Muscle of back (tissue), 3 donors: ENCODE measurements at regions not wholly inside any gene's neighbourhood (a gene's known extent, or its start where the extent isn't known, plus 50 kb on each side); places are given as distances from the start of the nearest gene placed in this dataset.
A peak's percentile ranks its signal among the peaks of the same experiment; 100 is the strongest.
"Not testable (repeated sequence)": the region's sequence is repeated elsewhere in the genome, so short reads cannot be mapped to it uniquely, and the experiment has no call there.

ENCODE experiments used
- DNase-seq, 3 donors: peaks; one replicate each; pipeline versions ENCODE4 v3.0.0 to v3.0.0-alpha.2; 2013

DNA sequence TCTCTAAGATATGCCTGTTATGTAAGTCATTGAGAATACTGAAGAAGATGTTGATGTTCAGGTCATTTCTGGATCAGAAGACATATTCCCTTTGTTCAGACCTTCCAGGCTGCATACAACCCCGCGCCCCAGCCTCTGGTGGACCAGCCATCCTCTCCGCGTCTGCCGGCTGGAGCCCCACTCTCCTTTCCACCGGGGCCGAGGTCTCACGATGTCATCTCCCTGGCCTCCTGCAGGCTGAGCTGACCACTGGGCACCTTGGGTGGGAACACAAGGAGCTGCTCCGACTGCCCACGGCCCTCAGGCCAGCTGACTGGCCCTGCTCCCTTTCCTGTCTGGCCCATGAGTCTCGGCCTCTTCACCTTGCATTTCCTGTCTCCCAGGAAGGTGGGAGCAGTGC, 124.6 kb downstream of the SHANK2 start:
- no peak for DNase-seq

GRCh38 chr11:71126401-71126800, 126.0 kb downstream of the SHANK2 start:
- DNase-seq, result not testable (repeated sequence)

- DNase-seq, result no peak
Measured at GRCh38 chr11:71125150-71125549, 127.2 kb downstream of the SHANK2 start.

- no peak for DNase-seq
Measured at GRCh38 chr11:71124127-71124526, 128.2 kb downstream of the SHANK2 start.

DNA sequence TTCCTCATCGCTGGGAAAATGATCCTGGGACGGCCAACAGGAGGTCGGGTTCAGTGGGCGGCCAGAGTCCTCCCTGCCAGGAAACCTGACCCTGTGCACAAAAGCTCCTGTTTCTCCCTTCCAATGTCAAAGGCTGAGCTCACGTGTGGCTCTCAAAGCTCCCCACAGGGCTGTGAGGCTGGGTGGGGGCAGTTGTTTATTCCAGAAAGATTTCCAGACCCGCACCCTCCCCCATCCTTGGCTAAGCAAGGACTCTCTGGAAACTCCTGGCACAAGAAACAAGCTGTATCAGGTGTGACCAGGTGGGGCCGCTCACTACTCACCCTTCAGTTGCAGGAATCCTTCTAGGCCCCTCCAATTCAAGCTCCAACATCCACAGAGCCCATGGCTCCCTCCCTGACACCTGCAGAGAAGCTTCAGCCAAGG, 131.9 kb downstream of the SHANK2 start:
- peak in 1 of 3 donors; percentile 37 for DNase-seq

- peak in 1 of 3 donors; percentile 19 for DNase-seq
Measured at GRCh38 chr11:71119656-71120269, 132.6 kb downstream of the SHANK2 start.

DNA sequence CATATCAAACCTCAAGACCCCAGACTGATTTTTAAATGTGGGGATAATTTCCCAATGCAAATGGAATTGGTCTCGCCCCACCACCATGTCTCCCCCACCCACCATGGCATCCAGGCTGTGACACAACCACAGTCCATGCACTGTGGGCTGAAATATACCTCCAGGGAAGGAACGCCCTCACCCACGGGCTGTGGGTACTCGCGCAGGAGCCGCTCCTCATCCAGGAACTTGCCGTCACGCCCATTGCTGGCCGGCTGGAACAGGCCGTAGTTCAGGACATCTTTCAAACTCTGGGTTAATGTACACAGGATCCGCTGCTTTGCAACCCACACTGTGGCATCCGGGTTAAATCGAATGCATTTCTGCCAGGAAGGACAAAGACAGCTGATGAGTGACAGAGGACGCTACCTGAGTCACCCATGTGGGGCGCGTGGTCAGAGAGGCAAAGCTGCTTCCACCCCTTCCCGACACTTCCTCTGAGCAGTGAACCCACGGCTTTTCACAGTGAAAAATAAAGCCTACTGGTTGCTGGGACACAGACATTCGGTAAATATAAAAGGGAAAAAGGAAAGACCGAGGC, 133.6 kb downstream of the SHANK2 start:
- no peak for DNase-seq

DNA sequence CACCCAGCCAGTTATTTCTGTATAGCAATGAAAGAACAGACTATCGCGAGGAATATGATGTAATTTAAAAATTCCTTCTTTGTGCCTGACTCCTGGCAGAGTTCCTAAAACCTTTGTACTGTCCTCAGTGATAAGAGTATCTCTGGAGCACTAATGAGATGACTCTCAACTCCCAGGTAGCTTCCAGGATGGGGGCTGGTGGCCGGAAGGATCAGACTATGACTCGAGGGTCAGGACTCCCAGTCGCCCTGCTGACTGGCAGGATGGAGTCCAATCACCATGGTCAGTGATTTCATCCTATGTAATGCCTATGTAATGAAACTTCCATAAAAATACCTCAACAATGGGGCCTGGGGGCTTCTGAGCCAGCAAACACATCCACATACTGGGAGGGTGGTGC, 135.1 kb downstream of the SHANK2 start:
- no peak for DNase-seq

DNA sequence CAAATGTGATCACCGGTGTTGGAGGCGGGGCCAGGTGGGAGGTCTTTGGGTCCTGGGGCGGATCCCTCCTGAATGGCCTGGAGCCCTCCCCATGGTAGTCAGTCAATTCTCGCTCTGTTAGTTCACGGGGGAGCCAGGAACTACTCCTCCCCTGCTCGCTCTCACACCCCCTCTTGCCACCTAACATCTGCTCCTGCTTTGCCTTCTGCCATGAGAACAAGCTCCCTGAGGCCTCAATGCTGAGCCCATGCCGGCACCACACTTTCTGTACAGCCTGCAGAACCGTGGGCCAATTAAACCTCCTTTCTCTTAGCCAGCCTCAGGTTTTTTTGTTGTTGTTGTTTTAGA, 135.7 kb downstream of the SHANK2 start:
- DNase-seq, result no peak

- DNase-seq, result peak in 1 of 3 donors; percentile 52
Measured at GRCh38 chr11:71115770-71116692, 136.3 kb downstream of the SHANK2 start.

DNA sequence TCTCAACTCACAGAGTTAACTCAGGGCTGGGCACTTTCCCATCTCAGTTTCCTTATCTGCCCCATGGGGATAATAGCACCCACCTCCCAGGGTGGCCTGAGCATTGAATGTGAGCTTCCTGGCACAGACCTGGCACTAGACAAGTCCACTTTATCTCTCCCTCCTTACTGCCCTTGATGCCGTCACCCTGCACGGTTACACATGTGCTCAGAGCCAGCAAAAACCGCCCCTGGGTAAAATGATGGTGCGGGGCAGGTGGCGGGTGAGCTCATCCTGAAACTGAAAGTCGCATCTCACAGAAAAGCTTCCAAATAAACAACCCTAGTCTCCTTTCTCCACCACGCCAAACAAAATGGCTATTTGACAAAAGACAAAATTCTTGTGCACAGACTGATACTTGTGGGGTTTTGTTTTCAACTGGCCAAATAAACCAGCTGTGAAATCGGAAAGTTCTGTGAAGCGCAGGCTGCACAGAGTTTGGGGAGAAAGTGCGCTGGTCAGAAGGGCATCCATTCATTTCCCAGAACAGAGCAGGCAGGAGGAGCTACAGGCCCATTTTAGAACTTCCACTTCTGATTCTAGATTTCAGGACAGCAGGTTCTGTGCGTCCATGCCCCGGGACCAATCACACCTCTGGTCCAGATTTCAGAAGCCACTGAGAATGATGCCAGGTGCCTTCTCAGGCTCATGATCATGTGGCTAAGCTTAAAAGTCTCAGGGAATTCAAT, 138.1 kb downstream of the SHANK2 start:
- peak in 1 of 3 donors; percentile 20 for DNase-seq

DNA sequence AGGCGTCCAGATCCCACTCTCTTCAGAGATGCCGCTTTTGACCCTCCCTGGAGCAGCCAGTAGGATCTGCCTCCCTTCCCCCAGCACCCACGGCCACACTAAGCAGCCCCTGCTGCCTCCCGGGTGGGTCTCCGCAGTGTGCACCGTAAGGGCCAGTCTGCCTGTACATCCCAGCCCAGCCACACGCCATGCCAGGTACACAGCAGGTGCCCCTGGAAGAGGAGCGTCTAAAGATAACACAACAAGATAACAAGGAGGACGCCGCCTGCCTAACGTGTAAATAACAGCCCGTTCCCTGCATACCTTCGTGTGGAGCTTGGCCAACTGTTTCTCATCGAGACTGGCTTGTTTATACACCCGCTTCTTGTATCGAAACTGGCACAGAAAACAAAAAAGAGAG, 139.4 kb downstream of the SHANK2 start:
- DNase-seq, result no peak

DNA sequence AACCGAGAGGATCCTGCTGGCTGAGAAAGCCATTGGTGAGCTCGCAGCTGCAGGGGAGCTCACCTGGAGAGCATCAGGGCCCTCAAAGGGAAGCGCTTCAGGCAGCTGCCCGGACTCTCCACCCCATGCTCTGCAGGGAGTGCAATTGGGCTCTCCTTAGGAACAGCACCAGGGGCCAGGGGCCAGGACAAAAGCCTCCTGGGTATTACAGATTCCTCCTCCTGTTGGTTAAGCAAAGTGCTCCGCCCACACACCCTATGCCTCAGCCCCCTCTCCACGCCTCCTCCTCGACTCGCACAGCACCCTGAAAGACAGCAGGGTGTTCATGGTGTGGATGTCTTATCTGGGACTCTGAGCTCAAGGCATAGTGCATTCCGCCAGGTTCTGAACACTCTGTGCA, 139.9 kb downstream of the SHANK2 start:
- DNase-seq, result no peak

GRCh38 chr11:71109586-71109985, 142.8 kb downstream of the SHANK2 start:
- DNase-seq, result no peak

DNA sequence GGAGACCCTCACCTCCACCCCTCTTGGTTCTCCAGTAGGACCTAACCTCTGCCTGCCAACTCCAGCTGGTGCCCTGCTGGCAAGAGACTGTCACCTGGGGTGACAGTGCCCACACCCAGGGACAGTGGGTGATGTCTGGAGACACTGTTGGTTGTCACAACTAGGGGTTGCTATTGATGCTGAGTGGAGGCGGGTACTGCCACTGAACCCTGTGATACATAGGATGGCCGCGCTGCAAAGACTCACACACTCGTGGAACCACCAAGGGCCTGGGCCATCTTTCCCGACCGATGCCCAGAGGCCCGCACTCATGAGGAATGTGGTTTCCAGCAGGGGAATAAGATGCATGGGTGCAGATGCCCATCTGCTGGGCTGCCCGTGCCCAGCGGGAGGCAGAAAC, 143.2 kb downstream of the SHANK2 start:
- DNase-seq, result no peak

- no peak for DNase-seq
Measured at GRCh38 chr11:71108013-71108865, 144.1 kb downstream of the SHANK2 start.

- no peak for DNase-seq
Measured at GRCh38 chr11:71106671-71107070, 145.7 kb downstream of the SHANK2 start.

DNA sequence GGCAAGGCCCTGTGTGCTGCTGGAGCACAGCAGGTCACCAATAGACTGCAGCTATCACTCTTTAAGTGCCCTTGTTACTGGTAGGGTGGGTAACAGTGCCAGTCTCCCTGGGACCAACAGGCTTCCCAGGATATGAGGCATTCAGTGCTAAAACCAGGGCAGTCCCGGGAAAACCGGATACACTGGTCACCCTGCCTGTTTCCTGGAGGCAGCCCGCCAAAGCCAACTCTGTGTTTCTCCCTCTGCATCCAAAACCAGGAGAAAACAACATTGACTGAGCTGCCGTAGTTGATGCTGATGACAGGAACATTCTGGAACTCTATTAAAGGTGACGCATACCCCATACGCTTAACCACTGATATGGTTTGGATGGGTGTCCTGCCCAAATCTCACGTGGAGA, 149.1 kb downstream of the SHANK2 start:
- DNase-seq, result no peak

- no peak for DNase-seq
Measured at GRCh38 chr11:71102251-71102995, 150.0 kb downstream of the SHANK2 start.

DNA sequence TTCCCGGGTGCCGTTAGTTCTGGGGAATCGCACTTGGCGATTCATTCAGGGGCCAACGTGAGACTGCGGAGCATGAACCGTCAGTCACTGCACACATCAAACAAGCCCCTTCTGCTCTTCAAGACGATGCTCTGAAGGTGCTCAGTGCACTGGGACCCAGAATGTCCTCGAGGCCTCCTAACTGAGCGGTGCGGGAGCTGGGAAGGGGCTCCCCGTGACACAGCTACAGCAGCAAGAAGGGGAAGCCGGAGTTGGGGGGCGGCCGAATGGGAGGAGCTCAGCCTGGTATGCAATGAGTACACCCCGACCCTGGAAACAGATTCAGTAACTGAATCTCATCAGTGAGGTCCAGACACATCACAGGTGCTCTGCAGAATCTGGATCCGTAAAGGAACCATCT, 150.8 kb downstream of the SHANK2 start:
- no peak for DNase-seq

GRCh38 chr11:71101046-71101445, 151.3 kb downstream of the SHANK2 start:
- no peak for DNase-seq
